Osteocyte (in vitro differentiated cells): ENCODE measurements at regions not wholly inside any gene's neighbourhood (a gene's known extent, or its start where the extent isn't known, plus 50 kb on each side); places are given as distances from the start of the nearest gene placed in this dataset.
A peak's percentile ranks its signal among the peaks of the same experiment; 100 is the strongest.
"Not testable (repeated sequence)": the region's sequence is repeated elsewhere in the genome, so short reads cannot be mapped to it uniquely, and the experiment has no call there.

Experiments
- DNase-seq: peaks from one replicate; pipeline ENCODE4 v3.0.0; 2021; ENCODE audit warnings: mixed read lengths; ENCODE audit not compliant: unreplicated experiment; ENCODE audit errors: extremely low spot score
- H3K27ac Mint-ChIP-seq: one replicate; pipeline ENCODE4 v1.8.0; 2021; ENCODE audit warnings: mild to moderate bottlenecking, mixed read lengths; ENCODE audit not compliant: unreplicated experiment
- H3K27me3 Mint-ChIP-seq: one replicate; pipeline ENCODE4 v1.8.0; 2021; ENCODE audit warnings: mixed read lengths; ENCODE audit not compliant: unreplicated experiment
- H3K36me3 Mint-ChIP-seq: one replicate; pipeline ENCODE4 v1.8.0; 2021; ENCODE audit warnings: mixed read lengths; ENCODE audit not compliant: unreplicated experiment
- H3K4me1 Mint-ChIP-seq: one replicate; pipeline ENCODE4 v1.8.0; 2021; ENCODE audit warnings: mixed read lengths; ENCODE audit not compliant: unreplicated experiment
- H3K4me3 Mint-ChIP-seq: one replicate; pipeline ENCODE4 v1.8.0; 2021; ENCODE audit warnings: mild to moderate bottlenecking, moderate library complexity, mixed read lengths; ENCODE audit not compliant: unreplicated experiment
- H3K9me3 Mint-ChIP-seq: one replicate; pipeline ENCODE4 v1.8.0; 2021; ENCODE audit warnings: mixed read lengths; ENCODE audit not compliant: unreplicated experiment
- TF ChIP-seq, protein P1 (sequence below): fragments of 200-600 bp; sonication (generic); IDR thresholded peaks from 2 replicates; pipeline ENCODE4 v1.5.0; 2021; ENCODE audit warnings: antibody characterized with exemption, mild to moderate bottlenecking, moderate library complexity

DNA sequence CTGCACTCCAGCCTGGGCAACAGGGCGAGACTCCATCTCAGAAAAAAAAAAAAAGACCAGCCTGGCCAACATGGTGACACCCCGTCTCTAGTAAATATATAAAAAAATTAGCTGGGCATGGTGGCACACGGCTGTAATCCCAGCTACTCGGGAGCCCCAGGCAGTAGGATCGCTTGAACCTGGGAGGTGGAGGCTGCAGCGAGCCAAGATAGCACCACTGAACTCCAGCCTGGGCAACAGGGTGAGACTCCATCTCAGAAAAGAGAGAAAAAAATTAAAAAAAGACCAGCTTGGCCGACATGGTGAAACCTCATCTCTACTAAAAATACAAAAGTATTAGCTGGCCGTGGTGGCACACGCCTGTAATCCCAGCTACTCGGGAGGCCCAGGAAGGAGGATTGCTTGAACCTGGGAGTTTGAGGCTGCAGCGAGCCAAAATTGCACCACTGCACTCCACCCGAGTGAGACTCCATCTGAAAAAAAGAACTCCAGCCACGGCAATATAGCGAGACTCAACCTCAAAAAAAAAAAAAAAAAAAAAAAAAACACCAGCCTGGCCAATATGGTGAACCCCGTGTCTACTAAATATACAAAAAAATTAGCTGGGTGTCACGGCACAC lies 346.1 kb upstream of the PLGLB2 start:
- no peaks in the 10 kb centered on the region for H3K4me1 Mint-ChIP-seq
- DNase-seq: peak; percentile 74
- TF ChIP-seq, protein P1, sequence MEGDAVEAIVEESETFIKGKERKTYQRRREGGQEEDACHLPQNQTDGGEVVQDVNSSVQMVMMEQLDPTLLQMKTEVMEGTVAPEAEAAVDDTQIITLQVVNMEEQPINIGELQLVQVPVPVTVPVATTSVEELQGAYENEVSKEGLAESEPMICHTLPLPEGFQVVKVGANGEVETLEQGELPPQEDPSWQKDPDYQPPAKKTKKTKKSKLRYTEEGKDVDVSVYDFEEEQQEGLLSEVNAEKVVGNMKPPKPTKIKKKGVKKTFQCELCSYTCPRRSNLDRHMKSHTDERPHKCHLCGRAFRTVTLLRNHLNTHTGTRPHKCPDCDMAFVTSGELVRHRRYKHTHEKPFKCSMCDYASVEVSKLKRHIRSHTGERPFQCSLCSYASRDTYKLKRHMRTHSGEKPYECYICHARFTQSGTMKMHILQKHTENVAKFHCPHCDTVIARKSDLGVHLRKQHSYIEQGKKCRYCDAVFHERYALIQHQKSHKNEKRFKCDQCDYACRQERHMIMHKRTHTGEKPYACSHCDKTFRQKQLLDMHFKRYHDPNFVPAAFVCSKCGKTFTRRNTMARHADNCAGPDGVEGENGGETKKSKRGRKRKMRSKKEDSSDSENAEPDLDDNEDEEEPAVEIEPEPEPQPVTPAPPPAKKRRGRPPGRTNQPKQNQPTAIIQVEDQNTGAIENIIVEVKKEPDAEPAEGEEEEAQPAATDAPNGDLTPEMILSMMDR: no peak
- H3K9me3 Mint-ChIP-seq: no peaks in the 10 kb centered on the region
- H3K27ac Mint-ChIP-seq: no peak overlapping the region
- H3K4me3 Mint-ChIP-seq: no peak overlapping the region
- no peaks in the 10 kb centered on the region for H3K27me3 Mint-ChIP-seq
- H3K36me3 Mint-ChIP-seq: no peaks in the 10 kb centered on the region

DNA sequence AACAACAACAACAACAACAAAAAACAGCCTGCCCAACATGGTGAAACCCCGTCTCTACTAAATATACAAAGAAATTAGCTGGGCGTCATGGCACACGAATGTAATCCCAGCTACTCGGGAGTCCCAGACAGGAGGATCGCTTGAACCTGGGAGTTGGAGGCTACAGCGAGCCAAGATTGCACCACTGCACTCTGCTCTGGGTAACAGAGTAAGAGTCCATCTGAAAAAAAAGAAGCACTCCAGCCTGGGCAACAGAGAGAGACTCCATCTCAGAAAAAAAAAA lies 344.1 kb upstream of the PLGLB2 start:
- Mint-ChIP-seq H3K36me3 (no peaks in the 10 kb centered on the region), H3K27ac (no peak overlapping the region), H3K27me3 (no peaks in the 10 kb centered on the region), H3K4me1 (no peaks in the 10 kb centered on the region), H3K4me3 (no peak overlapping the region), H3K9me3 (no peaks in the 10 kb centered on the region)
- TF ChIP-seq, protein P1: no peak
- DNase-seq: peak; percentile 77

DNA sequence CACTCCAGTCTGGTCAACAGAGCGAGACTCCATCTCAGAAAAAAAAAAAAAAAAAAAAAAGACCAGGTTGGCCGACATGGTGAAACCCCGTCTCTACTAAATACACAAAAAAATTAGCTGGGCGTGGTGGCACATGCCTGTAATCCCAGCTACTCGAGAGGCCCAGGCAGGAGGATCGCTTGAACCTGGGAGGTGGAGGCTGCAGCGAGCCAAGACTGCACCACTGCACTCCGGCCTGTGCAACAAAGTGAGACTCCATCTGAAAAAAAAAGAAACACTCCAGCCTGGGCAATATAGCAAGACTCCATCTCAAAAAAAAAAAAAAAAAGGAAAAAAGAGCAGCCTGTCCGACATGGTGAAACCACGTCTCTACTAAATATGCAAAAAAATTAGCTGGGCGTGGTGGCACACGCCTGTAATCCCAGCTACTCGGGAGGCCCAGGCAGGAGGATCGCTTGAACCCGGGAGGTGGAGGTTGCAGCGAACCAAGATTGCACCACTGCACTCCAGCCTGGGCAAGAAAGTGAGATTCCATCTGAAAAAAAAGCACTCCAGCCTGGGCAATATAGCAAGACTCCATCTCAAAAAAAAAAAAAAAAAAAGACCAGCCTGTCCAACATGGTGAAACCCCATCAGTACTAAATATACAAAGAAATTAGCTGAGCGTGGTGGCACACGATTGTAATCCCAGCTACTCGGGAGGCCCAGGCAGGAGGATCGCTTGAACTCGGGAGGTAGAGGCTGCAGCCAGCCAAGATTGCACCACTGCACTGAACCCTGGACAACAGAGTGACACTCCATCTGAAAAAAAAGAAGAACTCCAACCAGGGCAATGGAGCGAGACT lies 343.3 kb upstream of the PLGLB2 start:
- H3K27ac Mint-ChIP-seq, H3K4me3 Mint-ChIP-seq, H3K4me1 Mint-ChIP-seq, H3K27me3 Mint-ChIP-seq, H3K36me3 Mint-ChIP-seq, H3K9me3 Mint-ChIP-seq: not testable (repeated sequence)
- DNase-seq: peak; percentile 74

DNA sequence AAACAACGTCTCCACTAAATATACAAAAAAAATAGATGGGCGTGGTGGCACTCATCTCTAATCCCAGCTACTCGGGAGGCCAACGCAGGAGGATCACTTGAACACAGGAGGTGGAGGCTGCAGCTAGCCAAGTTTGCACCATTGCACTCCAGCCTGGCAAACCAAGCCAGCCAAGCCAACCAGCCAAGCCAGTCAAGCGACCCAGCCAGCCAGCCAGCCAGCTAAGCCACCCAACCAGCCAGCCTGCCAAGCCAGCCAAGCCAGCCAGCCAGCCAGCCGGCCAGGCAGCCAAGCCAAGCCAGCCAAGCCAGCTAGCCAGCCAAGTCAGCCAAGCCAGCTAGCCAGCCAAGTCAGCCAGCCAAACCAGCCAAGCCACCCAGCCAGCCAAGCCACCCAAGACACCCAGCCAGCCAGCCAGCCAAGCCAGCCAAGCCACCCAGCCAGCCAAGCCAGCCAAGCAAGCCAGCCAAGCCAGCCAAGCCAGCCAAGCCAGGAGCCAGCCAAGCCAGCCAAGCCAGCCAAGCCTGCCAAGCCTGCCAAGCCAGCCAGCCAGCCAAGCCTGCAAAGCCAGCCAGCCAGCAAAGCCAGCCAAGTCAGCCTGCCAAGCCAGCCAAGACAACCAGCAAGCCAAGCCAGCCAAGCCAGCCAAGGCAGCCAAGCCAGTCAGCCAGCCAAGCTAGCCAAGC lies 342.2 kb upstream of the PLGLB2 start:
- H3K27ac Mint-ChIP-seq, H3K4me3 Mint-ChIP-seq, H3K36me3 Mint-ChIP-seq, H3K4me1 Mint-ChIP-seq, H3K9me3 Mint-ChIP-seq, H3K27me3 Mint-ChIP-seq: not testable (repeated sequence)
- peak; percentile 81 for DNase-seq

DNA sequence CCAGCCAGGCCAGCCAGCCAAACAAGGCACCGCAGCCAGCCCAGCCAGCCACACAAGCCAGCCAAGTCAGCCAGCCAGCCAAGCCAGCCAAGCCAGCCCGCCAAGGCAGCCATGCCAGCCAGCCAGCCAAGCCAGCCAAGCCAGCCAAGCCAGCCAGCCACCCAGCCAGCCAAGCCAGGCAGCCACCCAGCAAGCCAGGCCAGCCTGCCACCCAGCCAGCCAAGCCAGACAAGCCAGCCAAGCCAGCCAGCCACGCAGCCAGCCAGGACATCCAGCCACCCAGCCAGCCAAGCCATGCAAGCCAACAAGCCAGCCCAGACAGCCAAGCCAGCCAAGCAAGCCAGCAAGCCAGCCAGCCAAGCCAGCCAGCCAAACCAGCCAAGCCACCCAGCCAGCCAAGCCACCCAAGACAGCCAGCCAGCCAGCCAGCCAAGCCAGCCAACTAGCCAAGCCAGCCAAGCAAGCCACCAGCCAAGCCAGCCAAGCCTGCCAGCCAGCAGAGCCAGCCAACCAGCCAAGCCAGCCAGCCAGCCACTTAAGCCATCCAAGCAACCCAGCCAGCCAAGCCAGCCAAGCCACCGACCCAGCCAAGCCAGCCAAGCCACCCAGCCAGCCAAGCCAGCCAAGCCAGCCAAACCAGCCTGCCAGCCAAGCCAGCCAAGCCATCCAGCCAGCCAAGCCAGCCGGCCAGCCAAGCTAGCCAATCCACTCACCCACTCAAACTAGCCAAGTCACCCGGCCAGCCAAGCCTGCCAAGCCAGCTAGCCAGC lies 341.3 kb upstream of the PLGLB2 start:
- peak; percentile 85 for DNase-seq

DNA sequence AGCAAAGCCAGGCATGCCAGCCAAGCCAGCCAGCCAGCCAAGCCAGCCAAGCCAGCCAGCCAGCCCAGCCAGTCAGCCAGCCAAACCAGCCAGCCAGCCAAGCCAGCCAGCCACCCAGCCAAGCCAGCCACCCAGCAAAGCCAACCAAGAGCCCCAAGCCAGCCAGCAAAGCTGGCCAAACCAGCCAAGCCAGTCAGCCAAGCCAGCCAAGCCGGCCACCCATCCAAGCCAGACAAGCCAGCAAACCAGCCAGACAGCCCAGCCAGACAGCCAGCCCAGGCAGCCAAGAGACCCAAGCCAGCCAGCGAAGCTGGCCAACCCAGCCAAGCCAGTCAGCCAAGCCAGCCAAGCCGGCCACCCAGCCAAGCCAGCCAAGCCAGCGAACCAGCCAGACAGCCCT lies 338.3 kb upstream of the PLGLB2 start:
- H3K4me1 Mint-ChIP-seq, H3K9me3 Mint-ChIP-seq, H3K4me3 Mint-ChIP-seq, H3K36me3 Mint-ChIP-seq, H3K27ac Mint-ChIP-seq, H3K27me3 Mint-ChIP-seq: not testable (repeated sequence)
- peak; percentile 73 for DNase-seq

More for the DNA sequence above, 341.3 kb upstream of the PLGLB2 start:
- not testable (repeated sequence) for H3K9me3 Mint-ChIP-seq, H3K27ac Mint-ChIP-seq, H3K4me3 Mint-ChIP-seq, H3K27me3 Mint-ChIP-seq, H3K36me3 Mint-ChIP-seq, H3K4me1 Mint-ChIP-seq

DNA sequence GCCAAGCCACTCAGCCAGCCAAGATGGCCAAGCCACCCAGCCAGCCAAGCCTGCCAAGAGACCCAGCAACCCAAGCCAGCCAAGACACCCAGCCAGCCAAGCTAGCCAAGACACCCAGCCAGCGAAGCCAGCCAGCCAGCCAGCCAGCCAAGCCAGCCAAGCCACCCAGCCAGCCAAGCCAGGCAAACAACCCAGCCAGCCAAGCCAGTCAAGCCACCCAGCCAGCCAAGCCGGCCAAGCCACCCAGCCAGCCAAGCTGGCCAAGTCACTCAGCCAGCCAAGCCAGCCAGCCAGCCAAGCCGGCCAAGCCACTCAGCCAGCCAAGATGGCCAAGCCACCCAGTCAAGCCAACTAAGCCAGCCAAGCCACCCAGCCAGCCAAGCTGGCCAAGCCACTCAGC lies 337.5 kb upstream of the PLGLB2 start:
- not testable (repeated sequence) for H3K27me3 Mint-ChIP-seq, H3K4me1 Mint-ChIP-seq, H3K4me3 Mint-ChIP-seq, H3K9me3 Mint-ChIP-seq, H3K36me3 Mint-ChIP-seq, DNase-seq, H3K27ac Mint-ChIP-seq

DNA sequence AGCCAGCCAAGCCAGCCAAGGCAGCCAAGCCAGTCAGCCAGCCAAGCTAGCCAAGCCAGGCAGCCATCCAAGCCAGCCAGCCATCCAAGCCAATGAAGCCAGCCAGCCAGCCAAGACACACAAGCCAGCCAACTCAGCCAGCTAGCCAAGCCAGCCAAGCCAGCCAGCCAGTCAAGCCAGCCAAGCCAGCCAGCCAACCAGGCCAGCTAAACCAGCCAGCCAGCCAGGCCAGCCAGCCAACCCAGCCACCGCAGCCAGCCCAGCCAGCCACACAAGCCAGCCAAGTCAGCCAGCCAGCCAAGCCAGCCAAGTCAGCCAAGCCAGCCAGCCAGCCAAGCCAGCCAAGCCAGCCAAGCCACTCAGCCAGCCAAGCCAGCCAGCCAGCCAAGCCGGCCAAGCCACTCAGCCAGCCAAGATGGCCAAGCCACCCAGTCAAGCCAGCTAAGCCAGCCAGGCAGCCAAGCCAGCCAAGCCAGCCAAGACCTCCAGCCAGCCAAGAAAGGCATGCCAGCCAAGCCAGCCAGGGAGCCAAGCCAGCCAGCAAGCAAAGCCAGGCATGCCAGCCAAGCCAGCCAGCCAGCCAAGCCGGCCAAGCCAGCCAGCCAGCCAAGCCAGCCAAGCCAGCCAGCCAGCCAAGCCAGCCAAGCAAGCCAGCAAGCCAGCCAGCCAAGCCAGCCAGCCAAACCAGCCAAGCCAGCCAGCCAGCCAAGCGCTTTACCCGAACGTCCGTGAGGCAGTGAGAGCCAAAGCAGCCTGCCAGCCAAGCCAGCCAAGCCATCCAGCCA lies 335.7 kb upstream of the PLGLB2 start:
- not testable (repeated sequence) for H3K27me3 Mint-ChIP-seq, H3K36me3 Mint-ChIP-seq, H3K4me3 Mint-ChIP-seq, H3K9me3 Mint-ChIP-seq, H3K27ac Mint-ChIP-seq, H3K4me1 Mint-ChIP-seq
- peak; percentile 85 for DNase-seq

DNA sequence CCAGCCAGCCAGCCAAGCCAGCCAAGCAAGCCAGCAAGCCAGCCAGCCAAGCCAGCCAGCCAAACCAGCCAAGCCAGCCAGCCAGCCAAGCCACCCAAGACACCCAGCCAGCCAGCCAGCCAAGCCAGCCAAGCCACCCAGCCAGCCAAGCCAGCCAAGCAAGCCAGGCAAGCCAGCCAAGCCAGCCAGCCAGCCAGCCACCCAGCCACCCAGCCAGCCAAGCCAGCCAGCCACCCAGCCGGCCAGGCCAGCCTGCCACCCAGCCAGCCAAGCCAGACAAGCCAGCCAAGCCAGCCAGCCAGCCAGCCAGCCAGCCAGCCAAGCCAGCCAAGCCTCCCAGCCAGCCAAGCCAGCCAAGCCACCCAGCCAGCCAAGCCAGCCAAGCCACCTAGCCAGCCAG lies 333.6 kb upstream of the PLGLB2 start:
- H3K27ac Mint-ChIP-seq, H3K4me1 Mint-ChIP-seq, H3K36me3 Mint-ChIP-seq, H3K27me3 Mint-ChIP-seq, H3K4me3 Mint-ChIP-seq, H3K9me3 Mint-ChIP-seq: not testable (repeated sequence)
- DNase-seq: peak; percentile 83
